MCF 10A (cell line): ENCODE measurements at regions not wholly inside any gene's neighbourhood (a gene's known extent, or its start where the extent isn't known, plus 50 kb on each side); places are given as distances from the start of the nearest gene placed in this dataset.

Experiments
- BruUV-seq: library from RNA; stranded (reverse); fragments of 400-500 nt; replicated peaks from 2 replicates; lab custom pipeline; 2021; lab: Mats Ljungman, UMichigan
- CTCF ChIA-PET: fragments of 300-600 bp; sonication (Branson Sonifier 250); formaldehyde crosslinking; extraction: SDS; loops from one replicate; lab custom pipeline; 2021; ENCODE audit warnings: antibody characterized with exemption, inconsistent platforms; lab: Yijun Ruan, JAX
- POLR2A ChIA-PET: fragments of 300-600, 350-650 bp; sonication (Branson Sonifier 250); formaldehyde crosslinking; extraction: SDS; loops from one replicate; lab custom pipeline; 2020; ENCODE audit warnings: antibody characterized with exemption, inconsistent platforms; lab: Yijun Ruan, JAX
- DNase-seq: peaks from one replicate; pipeline ENCODE4 v3.0.0-alpha.2; 2018; ENCODE audit not compliant: unreplicated experiment
- H3K27ac Mint-ChIP-seq: one replicate; pipeline ENCODE4 v1.8.0; 2022; ENCODE audit warnings: mild to moderate bottlenecking, low read depth, mixed read lengths; ENCODE audit not compliant: unreplicated experiment
- H3K27me3 Mint-ChIP-seq: one replicate; pipeline ENCODE4 v1.8.0; 2022; ENCODE audit warnings: mixed read lengths; ENCODE audit not compliant: insufficient read depth, unreplicated experiment
- H3K36me3 Mint-ChIP-seq: one replicate; pipeline ENCODE4 v1.8.0; 2022; ENCODE audit warnings: mild to moderate bottlenecking, moderate library complexity, mixed read lengths; ENCODE audit not compliant: insufficient read depth, unreplicated experiment
- H3K4me1 Mint-ChIP-seq: one replicate; pipeline ENCODE4 v1.8.0; 2022; ENCODE audit warnings: mixed read lengths; ENCODE audit not compliant: insufficient read depth, unreplicated experiment
- H3K4me3 Mint-ChIP-seq: one replicate; pipeline ENCODE4 v1.8.0; 2022; ENCODE audit warnings: mild to moderate bottlenecking, moderate library complexity, mixed read lengths; ENCODE audit not compliant: unreplicated experiment
- H3K9me3 Mint-ChIP-seq: one replicate; pipeline ENCODE4 v1.8.0; 2022; ENCODE audit warnings: mixed read lengths; ENCODE audit not compliant: unreplicated experiment
- CTCF ChIP-seq: fragments of 200-600 bp; IDR thresholded peaks from one replicate; pipeline ENCODE4 v1.8.0; 2022; ENCODE audit warnings: antibody characterized with exemption, mild to moderate bottlenecking; ENCODE audit not compliant: unreplicated experiment
- intact Hi-C: fragments of 100-400 bp; cut with micrococcal nuclease; formaldehyde crosslinking; loops from 2 replicates; pipeline ENCODE4 v1.14.1; 2022

- Mint-ChIP-seq H3K27ac (no peak overlapping the region), H3K4me3 (no peak overlapping the region), H3K4me1 (no peaks in the 10 kb centered on the region), H3K36me3 (no peaks in the 10 kb centered on the region), H3K27me3 (peaks cover 6% of the 10 kb centered on the region), H3K9me3 (no peaks in the 10 kb centered on the region)
- no peak for DNase-seq
- POLR2A ChIA-PET = interaction anchor here (0.7 kb wide), 1 partner anchor 425 kb away, joined by 4 read pairs; no protein-coding TSS in a partner anchor
- CTCF ChIA-PET = interaction anchor here (0.9 kb wide), 1 partner anchor 8 kb away, joined by 4 read pairs; no protein-coding TSS in a partner anchor
- intact Hi-C loops = no loop called here
- TF ChIP-seq CTCF = no peak
- no TSS peak for BruUV-seq
These were observed 171.6 kb upstream of the PLPP4 start for GRCh38 chr10:120285408-120285807.

DNA sequence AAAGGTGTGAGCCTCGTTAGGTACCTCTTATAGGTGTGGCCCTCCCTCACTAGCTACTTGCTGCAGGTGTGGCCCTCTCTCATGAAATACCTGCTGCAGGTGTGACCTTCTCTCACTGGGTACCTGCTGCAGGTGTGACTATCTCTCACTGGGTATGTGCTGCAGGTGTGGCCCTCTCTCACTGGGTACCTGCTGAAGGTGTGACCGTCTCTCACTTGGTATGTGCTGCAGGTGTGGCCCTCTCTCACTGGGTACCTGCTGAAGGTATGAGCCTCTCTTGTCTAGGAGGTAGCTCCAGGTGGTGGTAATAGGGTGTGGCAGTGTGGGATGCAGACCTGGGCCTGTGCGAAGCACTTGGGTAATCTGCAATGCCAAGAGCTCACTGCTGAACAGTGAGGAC, 170.7 kb upstream of the PLPP4 start:
- intact Hi-C loops = no loop called here
- no peaks in the 10 kb centered on the region for H3K4me1 Mint-ChIP-seq
- POLR2A ChIA-PET = no interaction called here
- CTCF ChIA-PET = interaction anchor here (0.5 to 0.9 kb wide), 2 partner anchors 9 to 13 kb away, joined by 3 to 4 read pairs; no protein-coding TSS in a partner anchor
- no TSS peak for BruUV-seq
- no peaks in the 10 kb centered on the region for H3K9me3 Mint-ChIP-seq
- no peak overlapping the region for H3K4me3 Mint-ChIP-seq
- no peak for DNase-seq
- no peaks in the 10 kb centered on the region for H3K36me3 Mint-ChIP-seq
- H3K27me3 Mint-ChIP-seq = peaks cover 14% of the 10 kb centered on the region
- H3K27ac Mint-ChIP-seq = no peak overlapping the region
- no peak for TF ChIP-seq CTCF

DNA sequence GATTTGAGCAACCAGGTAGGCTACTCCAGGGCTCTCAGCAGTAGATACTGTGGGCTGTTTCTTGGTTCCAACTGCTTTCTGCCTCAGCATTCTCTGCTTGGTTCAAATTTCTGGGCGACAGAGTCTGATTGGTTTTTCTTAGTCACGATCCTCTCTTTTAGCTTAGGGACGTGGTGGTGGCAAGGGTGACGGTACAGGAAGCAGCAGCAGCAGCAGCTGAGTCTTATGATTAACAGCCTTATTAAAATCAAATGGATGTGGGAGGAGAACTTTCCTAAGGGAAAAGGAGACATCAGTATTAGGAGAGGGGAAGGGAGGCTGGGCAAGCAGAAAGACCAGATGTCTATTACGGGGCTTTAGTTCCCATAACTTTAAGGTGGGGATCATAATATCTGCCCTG, 156.5 kb upstream of the PLPP4 start:
- Mint-ChIP-seq H3K4me1 (no peaks in the 10 kb centered on the region), H3K27ac (no peak overlapping the region), H3K36me3 (no peaks in the 10 kb centered on the region), H3K9me3 (no peaks in the 10 kb centered on the region), H3K27me3 (peaks cover 39% of the 10 kb centered on the region), H3K4me3 (no peak overlapping the region)
- BruUV-seq = no TSS peak
- TF ChIP-seq CTCF = no peak
- intact Hi-C loops = no loop called here
- DNase-seq = no peak
- CTCF ChIA-PET = interaction anchor here (0.6 kb wide), 1 partner anchor 122 kb away, joined by 3 read pairs; no protein-coding TSS in a partner anchor
- POLR2A ChIA-PET = no interaction called here

DNA sequence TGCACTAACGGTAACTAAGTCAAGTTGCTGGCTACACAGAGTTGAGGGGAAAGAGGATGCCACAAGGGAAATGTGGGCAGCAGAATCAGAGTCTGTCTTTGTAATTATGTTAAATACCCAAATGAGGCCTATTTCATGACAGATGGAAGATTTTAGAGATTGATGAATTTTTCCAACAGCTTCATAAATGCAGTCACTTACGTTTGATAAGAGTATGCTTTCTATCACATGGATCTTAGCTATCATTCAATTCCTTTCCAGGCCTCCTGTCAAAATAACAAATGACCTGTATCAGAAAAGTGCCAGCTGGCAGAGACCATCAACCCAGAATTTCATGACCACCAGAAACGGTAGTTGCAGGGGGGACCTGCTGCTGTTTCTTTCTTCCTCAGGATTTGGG, 148.4 kb upstream of the PLPP4 start:
- Mint-ChIP-seq H3K9me3 (no peaks in the 10 kb centered on the region), H3K36me3 (no peaks in the 10 kb centered on the region), H3K27me3 (peaks cover 28% of the 10 kb centered on the region), H3K27ac (no peak overlapping the region), H3K4me1 (no peaks in the 10 kb centered on the region), H3K4me3 (no peak overlapping the region)
- DNase-seq = no peak
- POLR2A ChIA-PET = no interaction called here
- intact Hi-C loops = no loop called here
- TF ChIP-seq CTCF = no peak
- no TSS peak for BruUV-seq
- CTCF ChIA-PET = no interaction called here
